ENCODE measurements at regions not wholly inside any gene's neighbourhood (a gene's known extent, or its start where the extent isn't known, plus 50 kb on each side); places are given as distances from the start of the nearest gene placed in this dataset.

DNA sequence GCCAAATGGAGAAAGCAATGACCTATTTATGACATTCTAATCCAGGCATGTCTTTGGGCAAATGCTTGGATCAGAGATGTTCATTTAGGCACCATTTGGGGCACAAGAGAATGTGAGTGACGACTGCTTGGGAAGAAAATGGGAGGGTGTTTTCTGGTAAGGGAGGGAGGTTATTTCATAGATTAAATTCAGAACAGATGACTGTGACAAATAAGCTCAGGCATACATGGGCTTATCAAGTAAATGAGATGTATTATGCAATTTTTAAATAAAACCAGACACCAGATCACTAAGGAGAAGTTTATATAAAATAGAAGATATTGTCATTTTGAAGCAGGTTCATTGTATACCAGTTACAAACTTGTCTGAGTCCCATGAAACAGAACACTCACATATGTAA, 71.4 kb upstream of the UGT8 start:
- ChIA-PET CTCF (no interaction called here), POLR2A (no interaction called here)
- WGBS (ENCODE audit: insufficient coverage), result no CpG with 5 or more reads among the region's 1 CpG
- DNase-seq, result no peak
- H3K4me1 ChIP-seq (ENCODE audit: control insufficient read depth in 2 of 2, insufficient read depth in 2 of 2, low read length in 2 of 2), result no peaks in the 10 kb centered on the region
- H3K4me2 ChIP-seq (replicated peaks; ENCODE audit: low read depth, low read length, poor library complexity, severe bottlenecking), result no peak overlapping the region
- no peak overlapping the region for H2AFZ ChIP-seq (ENCODE audit: insufficient read depth, low read depth, low read length, poor library complexity, severe bottlenecking)
- H3K27ac ChIP-seq (ENCODE audit: low read length in 2 of 2), result no peak overlapping the region
- no peaks in the 10 kb centered on the region for H3K9me3 ChIP-seq (ENCODE audit: control extremely low read depth in 1 of 3, control insufficient read depth in 2 of 3, insufficient read depth in 1 of 3, low read length in 2 of 3)
- Mint-ChIP-seq H3K27ac (no peak overlapping the region), H3K27me3 (peaks cover 12% of the 10 kb centered on the region), H3K4me3 (no peak overlapping the region), H3K4me1 (no peaks in the 10 kb centered on the region), H3K9me3 (ENCODE audit: insufficient read depth) (peaks cover 2% of the 10 kb centered on the region)
- H3K27me3 ChIP-seq (replicated peaks in 1 of 4; ENCODE audit: control extremely low read depth in 1 of 4, control insufficient read depth in 3 of 4, insufficient read depth in 4 of 4, low read length in 3 of 4), result peaks cover 0 to 4% (median 2%) of the 10 kb centered on the region in 4 experiments
- intact Hi-C loops (cut with micrococcal nuclease), result no loop called here
- TF ChIP-seq, protein P1, sequence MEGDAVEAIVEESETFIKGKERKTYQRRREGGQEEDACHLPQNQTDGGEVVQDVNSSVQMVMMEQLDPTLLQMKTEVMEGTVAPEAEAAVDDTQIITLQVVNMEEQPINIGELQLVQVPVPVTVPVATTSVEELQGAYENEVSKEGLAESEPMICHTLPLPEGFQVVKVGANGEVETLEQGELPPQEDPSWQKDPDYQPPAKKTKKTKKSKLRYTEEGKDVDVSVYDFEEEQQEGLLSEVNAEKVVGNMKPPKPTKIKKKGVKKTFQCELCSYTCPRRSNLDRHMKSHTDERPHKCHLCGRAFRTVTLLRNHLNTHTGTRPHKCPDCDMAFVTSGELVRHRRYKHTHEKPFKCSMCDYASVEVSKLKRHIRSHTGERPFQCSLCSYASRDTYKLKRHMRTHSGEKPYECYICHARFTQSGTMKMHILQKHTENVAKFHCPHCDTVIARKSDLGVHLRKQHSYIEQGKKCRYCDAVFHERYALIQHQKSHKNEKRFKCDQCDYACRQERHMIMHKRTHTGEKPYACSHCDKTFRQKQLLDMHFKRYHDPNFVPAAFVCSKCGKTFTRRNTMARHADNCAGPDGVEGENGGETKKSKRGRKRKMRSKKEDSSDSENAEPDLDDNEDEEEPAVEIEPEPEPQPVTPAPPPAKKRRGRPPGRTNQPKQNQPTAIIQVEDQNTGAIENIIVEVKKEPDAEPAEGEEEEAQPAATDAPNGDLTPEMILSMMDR (IDR thresholded peaks at IDR 0.05), result no peak
- no peak for TF ChIP-seq EZH2 (IDR thresholded peaks at IDR 0.05; ENCODE audit: borderline replicate concordance, insufficient read depth, low read depth, low read length, poor library complexity, severe bottlenecking)
- no peaks in the 10 kb centered on the region for H3K36me3 ChIP-seq (replicated peaks in 1 of 2; ENCODE audit: control extremely low read depth in 1 of 2, control insufficient read depth in 1 of 2, extremely low read depth in 1 of 2, insufficient read depth in 2 of 2, low read length in 1 of 2)
- H3K79me2 ChIP-seq (ENCODE audit: control insufficient read depth, insufficient read depth, low read length), result no peaks in the 10 kb centered on the region
- ATAC-seq (ENCODE audit: low read depth), result no peak
- H3K4me3 ChIP-seq (ENCODE audit: control extremely low read depth in 1 of 5, extremely low read depth in 1 of 5, insufficient read depth in 1 of 5, low read depth in 2 of 5, low read length in 4 of 5), result no peak overlapping the region
- H4K20me1 ChIP-seq (ENCODE audit: control insufficient read depth, insufficient read depth, low read length, poor library complexity, severe bottlenecking), result no peaks in the 10 kb centered on the region
- no peak overlapping the region for H3K9ac ChIP-seq (ENCODE audit: low read length)

DNA sequence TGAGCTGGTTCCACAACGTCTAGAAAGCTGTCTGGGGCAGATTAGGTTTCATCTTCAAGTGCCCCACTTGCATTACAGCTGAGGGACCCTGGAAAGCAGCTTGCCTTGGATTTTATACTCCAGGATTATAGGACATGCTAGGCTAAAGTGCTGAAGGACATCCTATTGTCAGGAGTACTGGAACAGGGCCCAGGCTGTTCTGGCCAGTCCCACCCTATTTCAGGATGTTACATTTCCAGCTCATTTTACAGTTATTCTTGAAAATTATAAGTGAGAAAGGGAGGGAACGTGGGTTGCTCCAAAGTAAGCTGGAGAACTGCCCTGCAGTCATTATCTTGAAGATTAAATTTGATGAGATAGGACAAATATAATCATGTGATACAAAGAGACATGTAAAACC, 71.0 kb upstream of the UGT8 start:
- ChIA-PET POLR2A (no interaction called here), CTCF (no interaction called here)
- DNase-seq (no peak), ATAC-seq (ENCODE audit: low read depth) (no peak)
- Histone ChIP-seq H3K27ac (ENCODE audit: low read length in 2 of 2) (no peak overlapping the region), H3K79me2 (ENCODE audit: control insufficient read depth, insufficient read depth, low read length) (no peaks in the 10 kb centered on the region), H3K36me3 (replicated peaks in 1 of 2; ENCODE audit: control extremely low read depth in 1 of 2, control insufficient read depth in 1 of 2, extremely low read depth in 1 of 2, insufficient read depth in 2 of 2, low read length in 1 of 2) (no peaks in the 10 kb centered on the region), H3K9ac (ENCODE audit: low read length) (no peak overlapping the region), H2AFZ (ENCODE audit: insufficient read depth, low read depth, low read length, poor library complexity, severe bottlenecking) (no peak overlapping the region), H3K4me2 (replicated peaks; ENCODE audit: low read depth, low read length, poor library complexity, severe bottlenecking) (no peak overlapping the region), H3K27me3 (replicated peaks in 1 of 4; ENCODE audit: control extremely low read depth in 1 of 4, control insufficient read depth in 3 of 4, insufficient read depth in 4 of 4, low read length in 3 of 4) (peaks cover 0 to 4% (median 2%) of the 10 kb centered on the region in 4 experiments), H3K4me1 (ENCODE audit: control insufficient read depth in 2 of 2, insufficient read depth in 2 of 2, low read length in 2 of 2) (no peaks in the 10 kb centered on the region), H3K9me3 (ENCODE audit: control extremely low read depth in 1 of 3, control insufficient read depth in 2 of 3, insufficient read depth in 1 of 3, low read length in 2 of 3) (no peaks in the 10 kb centered on the region), H3K4me3 (ENCODE audit: control extremely low read depth in 1 of 5, extremely low read depth in 1 of 5, insufficient read depth in 1 of 5, low read depth in 2 of 5, low read length in 4 of 5) (no peak overlapping the region), H4K20me1 (ENCODE audit: control insufficient read depth, insufficient read depth, low read length, poor library complexity, severe bottlenecking) (no peaks in the 10 kb centered on the region)
- peaks cover 2% of the 10 kb centered on the region for H3K9me3 Mint-ChIP-seq (ENCODE audit: insufficient read depth)
- H3K27me3 Mint-ChIP-seq, result peaks cover 12% of the 10 kb centered on the region
- WGBS (ENCODE audit: insufficient coverage), result 25% methylated on average over 1 of the region's 2 CpGs
- intact Hi-C loops (cut with micrococcal nuclease), result no loop called here
- H3K27ac Mint-ChIP-seq, result no peak overlapping the region
- H3K4me1 Mint-ChIP-seq, result no peaks in the 10 kb centered on the region
- H3K4me3 Mint-ChIP-seq, result no peak overlapping the region
- TF ChIP-seq, protein P1 (IDR thresholded peaks at IDR 0.05), result no peak
- no peak for TF ChIP-seq EZH2 (IDR thresholded peaks at IDR 0.05; ENCODE audit: borderline replicate concordance, insufficient read depth, low read depth, low read length, poor library complexity, severe bottlenecking)
